ENCODE measurements at regions not wholly inside any gene's neighbourhood (a gene's known extent, or its start where the extent isn't known, plus 50 kb on each side); places are given as distances from the start of the nearest gene placed in this dataset.

DNA sequence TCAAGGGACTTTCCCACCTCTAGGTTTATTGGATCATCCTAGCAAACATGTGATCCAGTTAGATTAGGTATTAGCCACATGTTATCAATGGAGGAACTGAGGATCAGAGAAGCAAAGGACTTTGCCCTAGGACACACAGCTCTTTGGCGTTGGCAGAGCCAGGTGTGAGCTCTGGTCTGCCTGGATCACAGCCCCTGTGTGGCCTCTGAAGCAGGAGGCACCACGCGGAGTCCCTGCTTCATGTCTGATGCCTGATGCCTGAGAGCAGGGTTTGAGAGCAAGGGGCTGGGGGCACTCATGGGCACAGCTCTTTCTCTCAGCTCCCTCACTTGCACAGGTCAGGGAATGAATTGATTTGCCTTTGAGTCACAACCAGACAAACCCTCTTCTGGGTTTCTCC is 64.7 kb upstream of the CTBP2 start:
- DNase-seq (ENCODE audit: low read depth, low spot score), result no peak
- intact Hi-C loops (cut with micrococcal nuclease; ENCODE audit: unreplicated experiment) (no loop called here), in situ Hi-C loops (cut with MboI) (no loop called here)
- ChIA-PET CTCF (no interaction called here), SMC1A (ENCODE audit: uncharacterized antibody, unreplicated experiment) (no interaction called here), POLR2A (no interaction called here), RAD21 (ENCODE audit: unreplicated experiment) (no interaction called here)
- BruUV-seq (replicated peaks), result no TSS peak
- Histone ChIP-seq H3K4me1 (ENCODE audit: control insufficient read depth, insufficient read depth, low read length) (no peaks in the 10 kb centered on the region), H3K4me3 (no peak overlapping the region), H3K9me3 (replicated peaks; ENCODE audit: control insufficient read depth, insufficient read depth, low read length) (no peaks in the 10 kb centered on the region), H3K4me2 (ENCODE audit: control insufficient read depth, insufficient read depth) (no peak overlapping the region), H2AFZ (ENCODE audit: control insufficient read depth, low read depth, low read length) (no peak overlapping the region), H3K27me3 (replicated peaks in 1 of 2; ENCODE audit: control insufficient read depth in 2 of 2, insufficient read depth in 2 of 2, low read length in 1 of 2) (no peaks in the 10 kb centered on the region; a peak in 1 of 4 replicates), H4K20me1 (ENCODE audit: control insufficient read depth, insufficient read depth) (no peaks in the 10 kb centered on the region), H3K9ac (ENCODE audit: control insufficient read depth, insufficient read depth, low read length) (no peak overlapping the region), H3K27ac (ENCODE audit: control insufficient read depth, insufficient read depth) (no peak overlapping the region), H3K36me3 (ENCODE audit: control insufficient read depth in 2 of 2, insufficient read depth in 2 of 2, low read length in 1 of 2) (no peaks in the 10 kb centered on the region), H3K79me2 (ENCODE audit: control insufficient read depth, insufficient read depth, low read length) (no peaks in the 10 kb centered on the region)
- no peak for ATAC-seq
- no peak for FAIRE-seq
- WGBS (ENCODE audit: insufficient coverage, insufficient replicate concordance, low lambda C conversion rate, missing lambda C conversion rate), result 27% methylated on average over 3 of the region's 3 CpGs
- TF ChIP-seq CEBPB (IDR thresholded peaks at IDR 0.05; ENCODE audit: borderline replicate concordance in 1 of 2, low read depth in 2 of 2, low read length in 2 of 2) (no peak), KAT2A (conservative IDR thresholded peaks at IDR 0.05; ENCODE audit: control insufficient read depth, low read depth, low read length) (no peak), MAX (IDR thresholded peaks at IDR 0.05; ENCODE audit: low read depth, low read length) (no peak), CBX3 (IDR thresholded peaks at IDR 0.05; ENCODE audit: borderline replicate concordance, low read depth) (no peak), HSF1 (IDR thresholded peaks at IDR 0.05; ENCODE audit: low read depth, low read length) (no peak)
